ENCODE measurements at regions not wholly inside any gene's neighbourhood (a gene's known extent, or its start where the extent isn't known, plus 50 kb on each side); places are given as distances from the start of the nearest gene placed in this dataset.

DNA sequence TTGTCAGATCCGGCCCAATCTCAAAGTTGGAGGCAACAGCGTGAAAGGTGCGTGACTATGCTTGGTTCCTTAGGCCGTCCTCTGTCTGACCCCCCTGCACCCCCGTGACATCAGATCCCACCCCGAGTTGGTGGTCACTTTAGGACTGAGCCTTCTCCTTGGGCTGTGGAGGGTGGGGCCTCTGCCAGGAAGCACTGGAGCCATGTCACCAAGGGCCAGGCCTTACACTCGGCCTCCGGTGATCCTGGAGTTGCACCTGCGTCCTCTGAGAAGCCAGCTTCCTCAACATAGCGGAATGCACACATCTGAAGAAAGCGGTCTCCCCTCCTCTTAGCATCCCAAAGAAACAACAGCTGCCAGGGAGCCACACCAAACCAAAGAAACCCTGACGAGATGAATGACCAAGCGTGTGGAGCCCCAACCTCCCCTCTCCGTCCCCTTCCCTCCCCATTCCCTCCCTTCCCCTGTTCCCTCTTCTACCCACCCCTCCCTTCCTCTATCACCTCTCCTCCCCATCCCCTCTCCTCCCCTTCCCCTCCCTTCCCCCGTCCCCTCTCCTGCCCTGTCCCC is 182.6 kb downstream of the TTLL2 start:
- no peaks in the 10 kb centered on the region for H3K36me3 ChIP-seq
- no peak for DNase-seq
- WGBS, 2 donors, result 79 to 80% methylated on average over 12 to 13 of the region's 15 CpGs
- no peaks in the 10 kb centered on the region for H3K9me3 ChIP-seq
- no peak overlapping the region for H3K4me3 ChIP-seq
- no peak overlapping the region for H3K27ac ChIP-seq
- TF ChIP-seq, protein P1, sequence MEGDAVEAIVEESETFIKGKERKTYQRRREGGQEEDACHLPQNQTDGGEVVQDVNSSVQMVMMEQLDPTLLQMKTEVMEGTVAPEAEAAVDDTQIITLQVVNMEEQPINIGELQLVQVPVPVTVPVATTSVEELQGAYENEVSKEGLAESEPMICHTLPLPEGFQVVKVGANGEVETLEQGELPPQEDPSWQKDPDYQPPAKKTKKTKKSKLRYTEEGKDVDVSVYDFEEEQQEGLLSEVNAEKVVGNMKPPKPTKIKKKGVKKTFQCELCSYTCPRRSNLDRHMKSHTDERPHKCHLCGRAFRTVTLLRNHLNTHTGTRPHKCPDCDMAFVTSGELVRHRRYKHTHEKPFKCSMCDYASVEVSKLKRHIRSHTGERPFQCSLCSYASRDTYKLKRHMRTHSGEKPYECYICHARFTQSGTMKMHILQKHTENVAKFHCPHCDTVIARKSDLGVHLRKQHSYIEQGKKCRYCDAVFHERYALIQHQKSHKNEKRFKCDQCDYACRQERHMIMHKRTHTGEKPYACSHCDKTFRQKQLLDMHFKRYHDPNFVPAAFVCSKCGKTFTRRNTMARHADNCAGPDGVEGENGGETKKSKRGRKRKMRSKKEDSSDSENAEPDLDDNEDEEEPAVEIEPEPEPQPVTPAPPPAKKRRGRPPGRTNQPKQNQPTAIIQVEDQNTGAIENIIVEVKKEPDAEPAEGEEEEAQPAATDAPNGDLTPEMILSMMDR (IDR thresholded peaks at IDR 0.05), result no peak
- no peak for TF ChIP-seq POLR2A (IDR thresholded peaks at IDR 0.05)
- H3K4me1 ChIP-seq, result no peaks in the 10 kb centered on the region
- peaks cover 0 to 18% (median 0%) of the 10 kb centered on the region in 4 donors for H3K27me3 ChIP-seq
- intact Hi-C loops (cut with DNase I), result no loop called here

DNA sequence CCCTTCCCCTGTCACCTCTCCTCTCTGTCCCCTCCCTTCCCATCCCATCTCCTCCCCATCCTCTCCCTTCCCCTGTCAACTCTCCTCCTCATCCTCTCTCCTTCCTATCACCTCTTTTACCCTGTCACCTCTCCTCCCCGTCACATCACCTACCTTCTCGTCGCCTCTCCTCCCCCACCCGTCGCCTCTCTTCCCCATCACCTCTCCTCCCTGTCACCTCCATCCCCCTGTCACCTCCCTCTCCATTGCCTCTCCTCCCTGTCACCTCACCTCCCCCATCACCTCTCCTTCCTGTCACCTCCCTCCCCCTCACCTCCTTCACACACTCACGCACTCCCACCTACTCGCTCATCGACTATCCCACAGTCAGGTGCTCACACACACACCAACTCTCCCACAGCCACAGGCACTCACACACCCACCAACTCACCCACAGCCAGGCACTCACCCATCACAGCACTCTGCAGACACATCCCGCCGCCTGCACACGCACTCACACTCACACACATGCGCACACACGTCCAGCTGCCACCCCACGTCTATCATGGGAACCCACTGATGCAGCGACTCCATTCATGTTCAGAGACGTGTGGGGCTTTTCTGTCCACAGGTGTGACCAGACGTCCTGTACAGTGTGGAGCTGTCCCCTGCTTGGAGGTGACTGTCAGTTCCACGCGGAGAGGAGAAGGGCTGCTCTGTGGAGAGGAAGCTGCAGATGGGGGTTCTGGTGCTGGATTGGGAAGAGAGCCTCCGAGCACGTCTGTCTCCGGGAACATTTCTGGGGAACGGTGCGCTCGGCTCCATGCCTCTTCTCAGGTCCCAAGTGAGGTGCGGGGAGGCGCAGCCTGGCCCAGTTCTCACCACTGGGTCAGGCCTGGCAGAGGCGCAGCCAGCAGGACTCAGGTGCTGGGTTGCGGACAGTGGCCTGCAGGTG is 184.3 kb downstream of the TTLL2 start:
- TF ChIP-seq, protein P1 (IDR thresholded peaks at IDR 0.05), result no peak
- no peak for TF ChIP-seq POLR2A (IDR thresholded peaks at IDR 0.05)
- intact Hi-C loops (cut with DNase I), result no loop called here
- H3K9me3 ChIP-seq, result no peaks in the 10 kb centered on the region
- H3K4me3 ChIP-seq, result no peak overlapping the region
- DNase-seq, result no peak
- no peaks in the 10 kb centered on the region for H3K4me1 ChIP-seq
- no peaks in the 10 kb centered on the region for H3K36me3 ChIP-seq
- no peak overlapping the region for H3K27ac ChIP-seq
- peaks cover 0 to 18% (median 0%) of the 10 kb centered on the region in 4 donors for H3K27me3 ChIP-seq
- WGBS, 2 donors, result 68 to 86% methylated on average over 14 to 18 of the region's 29 CpGs

DNA sequence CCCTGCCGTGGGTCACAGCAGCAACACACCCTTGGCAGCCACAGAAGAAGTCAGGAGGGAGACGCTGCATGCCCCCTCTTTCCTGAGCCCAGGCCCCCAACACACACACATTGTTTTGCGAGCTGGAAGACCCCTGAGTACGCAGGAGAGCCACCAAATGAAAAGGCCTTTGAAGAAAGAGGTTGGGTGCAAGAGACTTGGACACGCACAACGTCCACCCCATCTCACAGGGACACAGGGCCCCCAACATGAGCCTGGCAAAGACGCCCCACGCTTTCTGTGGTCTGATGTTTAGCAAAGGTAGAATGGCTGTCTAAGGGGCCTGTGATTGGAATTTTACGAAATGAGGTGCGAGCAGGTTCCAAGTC is 185.0 kb downstream of the TTLL2 start:
- TF ChIP-seq, protein P1 (IDR thresholded peaks at IDR 0.05), result no peak
- no peak for TF ChIP-seq POLR2A (IDR thresholded peaks at IDR 0.05)
- H3K27me3 ChIP-seq, result peaks cover 0 to 18% (median 0%) of the 10 kb centered on the region in 4 donors
- no peaks in the 10 kb centered on the region for H3K4me1 ChIP-seq
- DNase-seq, result no peak
- H3K27ac ChIP-seq, result no peak overlapping the region
- WGBS, 2 donors, result 78 to 79% methylated on average over 8 to 10 of the region's 10 CpGs
- H3K4me3 ChIP-seq, result no peak overlapping the region
- intact Hi-C loops (cut with DNase I), result no loop called here
- H3K9me3 ChIP-seq, result no peaks in the 10 kb centered on the region
- H3K36me3 ChIP-seq, result no peaks in the 10 kb centered on the region

DNA sequence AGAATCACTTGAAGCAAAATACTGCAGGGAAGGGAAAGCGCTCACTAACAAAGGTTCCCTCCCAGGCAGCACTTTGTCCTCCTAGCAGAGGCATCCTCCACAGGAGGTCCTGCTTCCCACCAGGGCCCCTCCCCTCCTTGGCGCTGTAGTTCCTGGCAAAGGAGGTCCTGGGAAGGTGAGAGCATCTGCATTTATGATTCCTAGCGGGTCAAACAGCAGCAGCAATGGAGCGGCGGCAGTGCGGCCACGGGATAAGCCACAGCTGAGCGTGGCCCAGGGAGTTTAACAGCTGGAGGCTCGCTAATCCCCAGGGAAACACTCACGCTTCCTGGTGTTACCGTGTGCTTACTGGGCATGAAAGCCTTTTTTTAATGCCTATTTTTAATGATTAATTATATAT is 185.8 kb downstream of the TTLL2 start:
- no peaks in the 10 kb centered on the region for H3K9me3 ChIP-seq
- WGBS, 2 donors, result 67 to 68% methylated on average over 6 to 10 of the region's 11 CpGs
- no peak overlapping the region for H3K4me3 ChIP-seq
- DNase-seq, result no peak
- TF ChIP-seq POLR2A (IDR thresholded peaks at IDR 0.05), result no peak
- TF ChIP-seq, protein P1 (IDR thresholded peaks at IDR 0.05), result no peak
- intact Hi-C loops (cut with DNase I), result no loop called here
- H3K27me3 ChIP-seq, result peaks cover 0 to 18% (median 0%) of the 10 kb centered on the region in 4 donors
- no peaks in the 10 kb centered on the region for H3K4me1 ChIP-seq
- H3K36me3 ChIP-seq, result no peaks in the 10 kb centered on the region
- no peak overlapping the region for H3K27ac ChIP-seq

DNA sequence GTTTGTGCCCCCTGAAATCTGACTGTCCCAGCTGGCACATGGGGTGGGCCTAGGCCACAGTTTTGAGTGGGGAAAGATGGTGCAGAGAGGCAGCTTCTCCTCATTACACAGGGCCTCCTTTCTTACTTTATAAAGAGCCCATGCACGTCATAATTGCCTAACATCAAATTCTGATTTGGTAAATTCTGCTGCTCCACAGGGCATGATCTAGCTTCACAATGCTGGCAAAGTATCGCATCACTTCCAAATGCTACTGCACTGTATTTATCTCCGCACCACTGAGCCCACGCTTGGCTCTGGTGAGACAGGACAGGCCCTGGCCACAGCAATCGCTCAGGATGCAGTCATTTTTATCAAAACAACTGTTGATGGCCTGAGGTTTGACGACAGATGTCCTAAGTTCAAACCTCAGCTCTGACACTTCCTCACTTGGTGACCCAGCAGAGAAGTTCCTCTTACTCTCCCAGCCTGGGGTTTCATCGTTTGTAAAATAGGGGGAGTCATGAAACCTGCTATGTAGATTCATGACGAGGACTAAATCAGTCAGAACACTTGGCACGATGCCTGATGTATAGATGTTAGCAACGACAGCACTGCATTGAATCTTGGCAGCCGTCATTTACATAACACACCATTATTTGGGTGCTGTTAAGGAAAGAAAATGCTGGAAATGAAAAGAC is 187.9 kb downstream of the TTLL2 start:
- TF ChIP-seq POLR2A (IDR thresholded peaks at IDR 0.05), result no peak
- TF ChIP-seq, protein P1 (IDR thresholded peaks at IDR 0.05), result no peak
- 70 to 76% methylated on average over 11 of the region's 11 CpGs for WGBS, 2 donors
- H3K4me1 ChIP-seq, result no peaks in the 10 kb centered on the region
- no peak overlapping the region for H3K27ac ChIP-seq
- peaks cover 0 to 18% (median 0%) of the 10 kb centered on the region in 4 donors for H3K27me3 ChIP-seq
- no peaks in the 10 kb centered on the region for H3K36me3 ChIP-seq
- H3K4me3 ChIP-seq, result no peak overlapping the region
- H3K9me3 ChIP-seq, result no peaks in the 10 kb centered on the region
- intact Hi-C loops (cut with DNase I), result no loop called here
- DNase-seq, result no peak
